Mesothelial cell of epicardium (in vitro differentiated cells): ENCODE measurements at regions not wholly inside any gene's neighbourhood (a gene's known extent, or its start where the extent isn't known, plus 50 kb on each side); places are given as distances from the start of the nearest gene placed in this dataset.

Experiments used
- DNase-seq, 2 experiments: peaks; one replicate each; pipeline ENCODE4 v3.0.0; 2021; ENCODE audit warnings: low spot score in 2 of 2; ENCODE audit not compliant: unreplicated experiment in 2 of 2
- H3K27ac Mint-ChIP-seq: 2 replicates; pipeline ENCODE4 v1.8.0; 2021; ENCODE audit warnings: mixed read lengths
- H3K27me3 Mint-ChIP-seq: 2 replicates; pipeline ENCODE4 v1.8.0; 2021; ENCODE audit warnings: low read depth, mixed read lengths
- H3K36me3 Mint-ChIP-seq: 2 replicates; pipeline ENCODE4 v1.8.0; 2021; ENCODE audit warnings: mixed read lengths
- H3K4me1 Mint-ChIP-seq: 2 replicates; pipeline ENCODE4 v1.8.0; 2021; ENCODE audit warnings: mixed read lengths
- H3K4me3 Mint-ChIP-seq: 2 replicates; pipeline ENCODE4 v1.8.0; 2021; ENCODE audit warnings: mild to moderate bottlenecking, moderate library complexity, mixed read lengths
- H3K9me3 Mint-ChIP-seq: 2 replicates; pipeline ENCODE4 v1.8.0; 2021; ENCODE audit warnings: mixed read lengths
- CTCF ChIP-seq: fragments of 200-600 bp; sonication (generic); IDR thresholded peaks from one replicate; pipeline ENCODE4 v1.5.0; 2021; ENCODE audit warnings: antibody characterized with exemption; ENCODE audit not compliant: unreplicated experiment

GRCh38 chr2:34337735-34338134 lies 738.6 kb upstream of the FAM98A start:
- H3K36me3 Mint-ChIP-seq, result no peaks in the 10 kb centered on the region
- H3K4me1 Mint-ChIP-seq, result no peaks in the 10 kb centered on the region
- H3K9me3 Mint-ChIP-seq, result peaks cover 4% of the 10 kb centered on the region
- no peak overlapping the region for H3K27ac Mint-ChIP-seq
- no peak overlapping the region for H3K4me3 Mint-ChIP-seq
- TF ChIP-seq CTCF, result no peak
- H3K27me3 Mint-ChIP-seq, result no peaks in the 10 kb centered on the region
- DNase-seq, result no peak

- no peak for TF ChIP-seq CTCF
- Mint-ChIP-seq H3K27me3 (no peaks in the 10 kb centered on the region), H3K4me1 (no peaks in the 10 kb centered on the region), H3K36me3 (no peaks in the 10 kb centered on the region), H3K9me3 (peaks cover 4% of the 10 kb centered on the region), H3K27ac (no peak overlapping the region), H3K4me3 (no peak overlapping the region)
- DNase-seq, result no peak
Observed at GRCh38 chr2:34332813-34333212, 733.7 kb upstream of the FAM98A start.

GRCh38 chr2:34320056-34320455 lies 721.0 kb upstream of the FAM98A start:
- Mint-ChIP-seq H3K27ac (no peak overlapping the region), H3K36me3 (no peaks in the 10 kb centered on the region), H3K4me3 (no peak overlapping the region), H3K9me3 (no peaks in the 10 kb centered on the region), H3K27me3 (peaks cover 2% of the 10 kb centered on the region), H3K4me1 (peaks cover 4% of the 10 kb centered on the region)
- no peak for DNase-seq
- no peak for TF ChIP-seq CTCF

GRCh38 chr2:34317797-34318196 lies 718.7 kb upstream of the FAM98A start:
- no peak overlapping the region for H3K27ac Mint-ChIP-seq
- H3K4me3 Mint-ChIP-seq, result no peak overlapping the region
- TF ChIP-seq CTCF, result no peak
- H3K9me3 Mint-ChIP-seq, result no peaks in the 10 kb centered on the region
- DNase-seq, result no peak
- peaks cover 4% of the 10 kb centered on the region for H3K4me1 Mint-ChIP-seq
- H3K27me3 Mint-ChIP-seq, result peaks cover 2% of the 10 kb centered on the region
- H3K36me3 Mint-ChIP-seq, result no peaks in the 10 kb centered on the region

- H3K4me1 Mint-ChIP-seq, result peaks cover 4% of the 10 kb centered on the region
- no peak for DNase-seq
- no peak overlapping the region for H3K27ac Mint-ChIP-seq
- peaks cover 2% of the 10 kb centered on the region for H3K27me3 Mint-ChIP-seq
- TF ChIP-seq CTCF, result no peak
- H3K36me3 Mint-ChIP-seq, result no peaks in the 10 kb centered on the region
- H3K9me3 Mint-ChIP-seq, result no peaks in the 10 kb centered on the region
- no peak overlapping the region for H3K4me3 Mint-ChIP-seq
Observed at GRCh38 chr2:34316788-34317187, 717.7 kb upstream of the FAM98A start.

- Mint-ChIP-seq H3K4me1 (peaks cover 5% of the 10 kb centered on the region), H3K27me3 (peaks cover 2% of the 10 kb centered on the region), H3K36me3 (no peaks in the 10 kb centered on the region), H3K27ac (no peak overlapping the region), H3K4me3 (no peak overlapping the region), H3K9me3 (no peaks in the 10 kb centered on the region)
- TF ChIP-seq CTCF, result no peak
- no peak for DNase-seq
Observed at GRCh38 chr2:34311816-34312215, 712.7 kb upstream of the FAM98A start.
